HepG2 (cell line): ENCODE measurements at regions not wholly inside any gene's neighbourhood (a gene's known extent, or its start where the extent isn't known, plus 50 kb on each side); places are given as distances from the start of the nearest gene placed in this dataset.
A peak's percentile ranks its signal among the peaks of the same experiment; 100 is the strongest.

Experiments
- ATAC-seq: fragments of 200-7000 bp; cut with Tn5 transposase; 3 replicates; pipeline ENCODE4 v1.9.1; 2020; ENCODE audit warnings: mild to moderate bottlenecking, moderate library complexity
- BruUV-seq: library from RNA; stranded (reverse); fragments of 400-500 nt; replicated peaks from 2 replicates; lab custom pipeline; 2021; lab: Mats Ljungman, UMichigan
- CTCF ChIA-PET: fragments of 300-600 bp; formaldehyde crosslinking; extraction: SDS; loops from one replicate; lab custom pipeline; 2021; ENCODE audit warnings: low total read pairs, inconsistent platforms, low intra/inter-chr PET ratio; lab: Yijun Ruan, JAX
- POLR2A ChIA-PET: fragments of 350-600 bp; sonication (Branson Sonifier 250); formaldehyde crosslinking; loops from one replicate; lab custom pipeline; 2020; ENCODE audit warnings: antibody characterized with exemption, inconsistent platforms; lab: Yijun Ruan, JAX
- DNase-seq: peaks from one replicate; pipeline ENCODE4 v3.0.0-alpha.2; 2015; ENCODE audit warnings: low spot score
- FAIRE-seq: peaks from 3 replicates; lab custom pipeline; 2011; peaks lifted over from hg19 to GRCh38; lab: Jason Lieb, UNC
- H2AFZ ChIP-seq: one replicate; pipeline ENCODE4 v1.6.1; 2011; ENCODE audit warnings: low read length, inconsistent platforms
- H3K27ac ChIP-seq: fragments of 300-600 bp; 3 replicates; pipeline ENCODE4 v1.8.0; 2011; ENCODE audit warnings: mixed run types, mild to moderate bottlenecking, mixed read lengths, low read length, inconsistent platforms; ENCODE audit not compliant: insufficient read depth; ENCODE audit errors: extremely low read length
- H3K27me3 ChIP-seq, 2 experiments: fragments of 200-600 bp in 1 of 2; 2 replicates in 1 of 2; 3 replicates in 1 of 2; pipeline versions ENCODE4 v1.6.0 to v1.8.0; 2011; ENCODE audit warnings: low read length in 2 of 2, mild to moderate bottlenecking in 2 of 2, moderate library complexity in 2 of 2, inconsistent platforms in 1 of 2; ENCODE audit not compliant: insufficient read depth in 2 of 2, control insufficient read depth in 1 of 2
- H3K36me3 ChIP-seq, 2 experiments: fragments of 200-600 bp in 1 of 2; replicated peaks in 1 of 2; 2 replicates in 1 of 2; 3 replicates in 1 of 2; pipeline versions ENCODE4 v1.5.1 to v1.8.0; 2011; ENCODE audit warnings: low read length in 2 of 2, inconsistent platforms in 1 of 2; ENCODE audit not compliant: insufficient read depth in 2 of 2, control insufficient read depth in 1 of 2
- H3K4me1 ChIP-seq: 2 replicates; pipeline ENCODE4 v1.5.1; 2012; ENCODE audit warnings: low read length, inconsistent platforms; ENCODE audit not compliant: insufficient read depth
- H3K4me2 ChIP-seq: 2 replicates; pipeline ENCODE4 v1.6.0; 2011; ENCODE audit warnings: low read depth, low read length, inconsistent platforms
- H3K4me3 ChIP-seq, 3 experiments: fragments of 200-600 bp in 1 of 3; sonication (generic), shearing (Covaris generic) in 1 of 3; replicated peaks in 1 of 3; 2 replicates each; pipeline ENCODE4 v1.5.1; 2011 to 2016; ENCODE audit warnings: low read length in 3 of 3, inconsistent platforms in 2 of 3, low read depth in 2 of 3, mild to moderate bottlenecking in 2 of 3, control low read depth in 1 of 3, mixed read lengths in 1 of 3; ENCODE audit not compliant: insufficient read depth in 1 of 3
- H3K79me2 ChIP-seq: one replicate; pipeline ENCODE4 v1.6.1; 2011; ENCODE audit warnings: low read length, inconsistent platforms; ENCODE audit not compliant: insufficient read depth
- H3K9ac ChIP-seq: 2 replicates; pipeline ENCODE4 v1.6.0; 2011; ENCODE audit warnings: mild to moderate bottlenecking, low read depth, low read length, inconsistent platforms; ENCODE audit not compliant: insufficient read depth
- H3K9me3 ChIP-seq: 2 replicates; pipeline ENCODE4 v1.5.1; 2012; ENCODE audit warnings: mild to moderate bottlenecking, low read length
- H4K20me1 ChIP-seq: 2 replicates; pipeline ENCODE4 v1.6.0; 2011; ENCODE audit warnings: inconsistent platforms, mild to moderate bottlenecking, low read length, moderate library complexity; ENCODE audit not compliant: insufficient read depth
- AHR ChIP-seq: IDR thresholded peaks from 2 replicates; pipeline ENCODE4 v1.6.1; 2018; ENCODE audit warnings: missing genetic modification reagents, missing compliant biosample characterization
- FIP1L1 ChIP-seq: fragments of 200-400 bp; formaldehyde crosslinking; IDR thresholded peaks from 2 replicates; pipeline ENCODE4 v1.6.1; 2018; ENCODE audit warnings: low read depth, mild to moderate bottlenecking, low read length, moderate library complexity, borderline replicate concordance; ENCODE audit not compliant: insufficient read depth
- HNRNPK ChIP-seq: fragments of 200-400 bp; formaldehyde crosslinking; IDR thresholded peaks from 2 replicates; pipeline ENCODE4 v1.6.1; 2018; ENCODE audit warnings: low read length, low read depth, moderate library complexity, mild to moderate bottlenecking; ENCODE audit not compliant: poor library complexity, severe bottlenecking
- MAFF ChIP-seq: IDR thresholded peaks from 2 replicates; pipeline ENCODE4 v1.6.1; 2011; ENCODE audit warnings: low read depth, low read length, improper control_type of control experiment
- MAFK ChIP-seq, 2 experiments: IDR thresholded peaks in 1 of 2; conservative IDR thresholded peaks in 1 of 2; 2 replicates each; pipeline ENCODE4 v1.6.1; 2011; ENCODE audit warnings: improper control_type of control experiment in 2 of 2, low read length in 2 of 2
- ZFP82 ChIP-seq: sonication (generic); formaldehyde crosslinking; IDR thresholded peaks from 2 replicates; pipeline ENCODE4 v1.5.1; 2020; ENCODE audit warnings: mild to moderate bottlenecking, missing genetic modification reagents, borderline replicate concordance
- ZMAT5 ChIP-seq: sonication (generic); formaldehyde crosslinking; IDR thresholded peaks from 2 replicates; pipeline ENCODE4 v1.5.0; 2020; ENCODE audit warnings: mild to moderate bottlenecking, low read depth, missing genetic modification reagents, borderline replicate concordance
- ZNF20 ChIP-seq: sonication (generic); formaldehyde crosslinking; IDR thresholded peaks from 2 replicates; pipeline ENCODE4 v1.4.0; 2020; ENCODE audit warnings: mild to moderate bottlenecking, moderate library complexity, missing genetic modification reagents
- ZNF337 ChIP-seq: sonication (generic); formaldehyde crosslinking; IDR thresholded peaks from 2 replicates; pipeline ENCODE4 v1.5.1; 2020; ENCODE audit warnings: missing genetic modification reagents, low read depth, mild to moderate bottlenecking, borderline replicate concordance
- ZNF556 ChIP-seq: sonication (generic); formaldehyde crosslinking; IDR thresholded peaks from 2 replicates; pipeline ENCODE4 v1.4.0; 2020; ENCODE audit warnings: mild to moderate bottlenecking, missing genetic modification reagents, borderline replicate concordance
- ZNF639 ChIP-seq: conservative IDR thresholded peaks from 2 replicates; pipeline ENCODE4 v1.6.1; 2018; ENCODE audit warnings: missing genetic modification reagents
- ZNF670 ChIP-seq: sonication (generic); formaldehyde crosslinking; IDR thresholded peaks from 2 replicates; pipeline ENCODE4 v1.8.0; 2022; ENCODE audit warnings: mild to moderate bottlenecking, missing genetic modification reagents, borderline replicate concordance
- WGBS: methylation state at CpG from one replicate; pipeline ENCODE4 v1.1.6; 2017; ENCODE audit warnings: low lambda C conversion rate; 5-methylcytosine and 5-hydroxymethylcytosine counted together
- in situ Hi-C: cut with HindIII; loops from 2 replicates; pipeline ENCODE4 v1.10.0; 2017; ENCODE audit warnings: low pct_unique_long_range_greater_than_20kb; ENCODE audit not compliant: extremely low pct_ligation_motif_present
- intact Hi-C: fragments of 100-400 bp; cut with micrococcal nuclease; formaldehyde crosslinking; loops from one replicate; pipeline ENCODE4 v1.10.0; 2022; ENCODE audit not compliant: unreplicated experiment

GRCh38 chr7:3197567-3198213, 103.4 kb upstream of the SDK1 start:
- no peak overlapping the region for H3K27ac ChIP-seq
- H4K20me1 ChIP-seq, result no peaks in the 10 kb centered on the region
- FAIRE-seq, result no peak
- no peaks in the 10 kb centered on the region for H3K27me3 ChIP-seq
- 36% methylated on average over 11 of the region's 11 CpGs for WGBS
- H3K36me3 ChIP-seq, result no peaks in the 10 kb centered on the region
- H3K4me1 ChIP-seq, result peaks cover 47% of the 10 kb centered on the region
- no peak for ATAC-seq
- no peaks in the 10 kb centered on the region for H3K79me2 ChIP-seq
- TF ChIP-seq ZMAT5 (CRISPR knock-in tag) (no peak), HNRNPK (peak; percentile 16)
- H3K9me3 ChIP-seq, result no peaks in the 10 kb centered on the region
- H3K4me2 ChIP-seq, result peak overlapping the region; percentile 20; the same call in 1 of the 2 replicates
- no peak overlapping the region for H3K4me3 ChIP-seq
- in situ Hi-C loops, result loop anchor here (5.0 kb wide), 1 partner anchor 310 kb away; no protein-coding TSS in a partner anchor
- H2AFZ ChIP-seq, result no peak overlapping the region
- POLR2A ChIA-PET, result no interaction called here
- DNase-seq, result no peak
- no TSS peak for BruUV-seq
- intact Hi-C loops, result no loop called here
- CTCF ChIA-PET, result no interaction called here
- H3K9ac ChIP-seq, result no peak overlapping the region

GRCh38 chr7:3198316-3198715, 102.7 kb upstream of the SDK1 start:
- POLR2A ChIA-PET, result no interaction called here
- Histone ChIP-seq H3K27me3 (no peaks in the 10 kb centered on the region), H3K79me2 (no peaks in the 10 kb centered on the region), H3K4me1 (peaks cover 47% of the 10 kb centered on the region), H4K20me1 (no peaks in the 10 kb centered on the region), H3K9me3 (no peaks in the 10 kb centered on the region), H3K4me3 (no peak overlapping the region), H2AFZ (no peak overlapping the region), H3K9ac (no peak overlapping the region), H3K36me3 (no peaks in the 10 kb centered on the region), H3K27ac (no peak overlapping the region), H3K4me2 (no peak overlapping the region)
- in situ Hi-C loops, result loop anchor here (5.0 kb wide), 1 partner anchor 311 kb away; no protein-coding TSS in a partner anchor
- FAIRE-seq (no peak), DNase-seq (no peak), ATAC-seq (no peak)
- intact Hi-C loops, result no loop called here
- TF ChIP-seq ZFP82 (no peak), ZNF337 (CRISPR knock-in tag) (no peak), FIP1L1 (no peak), MAFF (peak; percentile 40; the same call in 1 of the 2 replicates), ZNF20 (no peak), AHR (CRISPR knock-in tag) (no peak), ZNF556 (CRISPR knock-in tag) (no peak), ZNF639 (CRISPR knock-in tag) (no peak), MAFK (conservative IDR thresholded peaks at IDR 0.05 in 1 of 2, IDR thresholded peaks at IDR 0.05 in 1 of 2; ENCODE audit: low read length in 2 of 2) (peak; percentile 35 to 66; a peak in 3 of 4 replicates), ZNF670 (CRISPR knock-in tag) (no peak)
- CTCF ChIA-PET, result no interaction called here
- no TSS peak for BruUV-seq
